Liver (tissue), 3 donors: ENCODE measurements at regions not wholly inside any gene's neighbourhood (a gene's known extent, or its start where the extent isn't known, plus 50 kb on each side); places are given as distances from the start of the nearest gene placed in this dataset.

Source experiments
- SP1 ChIP-seq: IDR thresholded peaks from 2 replicates; pipeline ENCODE4 v1.6.1; 2018; ENCODE audit warnings: antibody characterized with exemption, mild to moderate bottlenecking
- TF ChIP-seq, protein P1 (sequence below): fragments of 150-350 bp; IDR thresholded peaks from 2 replicates; pipeline ENCODE4 v1.5.1; 2017; ENCODE audit warnings: improper control_type of control experiment, low read depth, low read length; ENCODE audit not compliant: missing input control
- donor health status: healthy.
- donor health status: healthy.

DNA sequence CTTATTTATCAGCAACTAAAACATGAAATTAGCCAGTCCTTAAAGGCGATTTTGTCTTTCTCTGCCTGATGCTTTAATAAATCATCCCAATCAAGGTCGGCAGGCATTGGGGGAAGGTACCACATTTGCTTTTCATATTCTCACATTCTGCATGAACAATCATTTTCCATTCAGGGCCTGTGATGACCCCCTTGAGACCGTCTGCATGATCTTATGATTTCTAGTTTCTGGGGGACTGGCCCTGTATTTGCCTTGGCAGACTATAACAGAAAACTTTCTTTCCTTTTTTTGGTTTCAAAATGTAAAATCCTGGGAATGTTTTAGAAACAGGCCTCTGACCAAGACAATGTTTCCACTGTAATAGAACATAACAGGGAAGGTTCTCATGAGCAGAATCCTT is 296.8 kb downstream of the IDS start:
- TF ChIP-seq, protein P1, sequence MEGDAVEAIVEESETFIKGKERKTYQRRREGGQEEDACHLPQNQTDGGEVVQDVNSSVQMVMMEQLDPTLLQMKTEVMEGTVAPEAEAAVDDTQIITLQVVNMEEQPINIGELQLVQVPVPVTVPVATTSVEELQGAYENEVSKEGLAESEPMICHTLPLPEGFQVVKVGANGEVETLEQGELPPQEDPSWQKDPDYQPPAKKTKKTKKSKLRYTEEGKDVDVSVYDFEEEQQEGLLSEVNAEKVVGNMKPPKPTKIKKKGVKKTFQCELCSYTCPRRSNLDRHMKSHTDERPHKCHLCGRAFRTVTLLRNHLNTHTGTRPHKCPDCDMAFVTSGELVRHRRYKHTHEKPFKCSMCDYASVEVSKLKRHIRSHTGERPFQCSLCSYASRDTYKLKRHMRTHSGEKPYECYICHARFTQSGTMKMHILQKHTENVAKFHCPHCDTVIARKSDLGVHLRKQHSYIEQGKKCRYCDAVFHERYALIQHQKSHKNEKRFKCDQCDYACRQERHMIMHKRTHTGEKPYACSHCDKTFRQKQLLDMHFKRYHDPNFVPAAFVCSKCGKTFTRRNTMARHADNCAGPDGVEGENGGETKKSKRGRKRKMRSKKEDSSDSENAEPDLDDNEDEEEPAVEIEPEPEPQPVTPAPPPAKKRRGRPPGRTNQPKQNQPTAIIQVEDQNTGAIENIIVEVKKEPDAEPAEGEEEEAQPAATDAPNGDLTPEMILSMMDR, result no peak
- TF ChIP-seq SP1, result no peak
